H9 (cell line): ENCODE measurements at regions not wholly inside any gene's neighbourhood (a gene's known extent, or its start where the extent isn't known, plus 50 kb on each side); places are given as distances from the start of the nearest gene placed in this dataset.

Experiments used
- DNase-seq: peaks from one replicate; pipeline ENCODE4 v3.0.0-alpha.2; 2017
- H2AFZ ChIP-seq: one replicate; pipeline ENCODE4 v1.6.1; 2013; ENCODE audit warnings: mild to moderate bottlenecking, low read length, control low read depth, moderate library complexity
- H2AK5ac ChIP-seq: 2 replicates; pipeline ENCODE4 v1.6.1; 2013; ENCODE audit warnings: low read length, control low read depth, mixed read lengths; ENCODE audit not compliant: insufficient read length
- H2BK120ac ChIP-seq: one replicate; pipeline ENCODE4 v1.6.1; 2013; ENCODE audit warnings: low read depth, mild to moderate bottlenecking, low read length, control low read depth, inconsistent platforms; ENCODE audit not compliant: poor library complexity, severe bottlenecking
- H2BK12ac ChIP-seq: 2 replicates; pipeline ENCODE4 v1.6.1; 2013; ENCODE audit warnings: low read length, control low read depth, mixed read lengths, low read depth; ENCODE audit not compliant: insufficient read length
- H2BK15ac ChIP-seq: 2 replicates; pipeline ENCODE4 v1.6.1; 2013; ENCODE audit warnings: low read depth, low read length, control low read depth
- H2BK20ac ChIP-seq: one replicate; pipeline ENCODE4 v1.6.1; 2013; ENCODE audit warnings: low read depth, mild to moderate bottlenecking, low read length, control low read depth, inconsistent platforms; ENCODE audit not compliant: poor library complexity, severe bottlenecking
- H2BK5ac ChIP-seq: 2 replicates; pipeline ENCODE4 v1.6.1; 2013; ENCODE audit warnings: low read length, control low read depth, mixed read lengths; ENCODE audit not compliant: insufficient read length
- H3K14ac ChIP-seq: 2 replicates; pipeline ENCODE4 v1.6.1; 2013; ENCODE audit warnings: low read length, control low read depth; ENCODE audit not compliant: insufficient read depth
- H3K18ac ChIP-seq: 2 replicates; pipeline ENCODE4 v1.6.1; 2013; ENCODE audit warnings: low read depth, mild to moderate bottlenecking, mixed read lengths, low read length, control low read depth; ENCODE audit not compliant: insufficient read length
- H3K23ac ChIP-seq: 2 replicates; pipeline ENCODE4 v1.6.1; 2013; ENCODE audit warnings: low read length, control low read depth, mixed read lengths, low read depth; ENCODE audit not compliant: insufficient read length
- H3K23me2 ChIP-seq: 2 replicates; pipeline ENCODE4 v1.6.1; 2013; ENCODE audit warnings: low read depth, mild to moderate bottlenecking, mixed read lengths, low read length, control low read depth; ENCODE audit not compliant: insufficient read length, poor library complexity, severe bottlenecking
- H3K27ac ChIP-seq: 2 replicates; pipeline ENCODE4 v1.5.1; 2013; ENCODE audit warnings: low read length, control low read depth, mixed read lengths, low read depth; ENCODE audit not compliant: insufficient read length
- H3K27me3 ChIP-seq: 2 replicates; pipeline ENCODE4 v1.6.1; 2013; ENCODE audit warnings: low read length, control low read depth, inconsistent platforms; ENCODE audit not compliant: insufficient read depth
- H3K4ac ChIP-seq: 2 replicates; pipeline ENCODE4 v1.6.1; 2013; ENCODE audit warnings: low read depth, mild to moderate bottlenecking, control low read depth, inconsistent platforms, low read length, moderate library complexity
- H3K4me1 ChIP-seq: 2 replicates; pipeline ENCODE4 v1.6.1; 2013; ENCODE audit warnings: low read length, control low read depth, inconsistent platforms; ENCODE audit not compliant: insufficient read depth
- H3K4me2 ChIP-seq: 2 replicates; pipeline ENCODE4 v1.6.1; 2013; ENCODE audit warnings: low read length, control low read depth, mixed read lengths; ENCODE audit not compliant: insufficient read length, insufficient read depth
- H3K56ac ChIP-seq: 2 replicates; pipeline ENCODE4 v1.6.1; 2013; ENCODE audit warnings: low read depth, mild to moderate bottlenecking, mixed read lengths, low read length, control low read depth; ENCODE audit not compliant: insufficient read length
- H3K79me1 ChIP-seq: 2 replicates; pipeline ENCODE4 v1.6.1; 2013; ENCODE audit warnings: low read depth, mild to moderate bottlenecking, moderate library complexity, low read length, control low read depth, inconsistent platforms; ENCODE audit not compliant: insufficient read depth, poor library complexity, severe bottlenecking
- H3K79me2 ChIP-seq: 2 replicates; pipeline ENCODE4 v1.6.1; 2013; ENCODE audit warnings: low read length, control low read depth, inconsistent platforms; ENCODE audit not compliant: insufficient read depth
- H3K9ac ChIP-seq: 2 replicates; pipeline ENCODE4 v1.6.1; 2013; ENCODE audit warnings: low read length, control low read depth, mixed read lengths; ENCODE audit not compliant: insufficient read length; ENCODE audit errors: extremely low read depth
- H3K9me3 ChIP-seq: one replicate; pipeline ENCODE4 v1.6.1; 2013; ENCODE audit warnings: low read depth, low read length, inconsistent platforms; ENCODE audit not compliant: control insufficient read depth
- H3T11ph ChIP-seq: one replicate; pipeline ENCODE4 v1.6.1; 2013; ENCODE audit warnings: mild to moderate bottlenecking, low read length, control low read depth, inconsistent platforms
- H4K20me1 ChIP-seq: one replicate; pipeline ENCODE4 v1.6.1; 2013; ENCODE audit not compliant: control insufficient read depth, insufficient read length, insufficient read depth
- H4K5ac ChIP-seq: 2 replicates; pipeline ENCODE4 v1.6.1; 2013; ENCODE audit warnings: low read depth, mild to moderate bottlenecking, mixed read lengths, low read length, control low read depth; ENCODE audit not compliant: insufficient read length
- H4K8ac ChIP-seq: replicated peaks from 2 replicates; pipeline ENCODE4 v1.6.1; 2013; ENCODE audit warnings: low read length, control low read depth, mixed read lengths, low read depth; ENCODE audit not compliant: insufficient read length
- H4K91ac ChIP-seq: 2 replicates; pipeline ENCODE4 v1.6.1; 2013; ENCODE audit warnings: low read depth, mild to moderate bottlenecking, moderate library complexity, mixed read lengths, low read length, control low read depth; ENCODE audit not compliant: insufficient read length
- H3K27ac Mint-ChIP-seq, 3 experiments: 2 replicates in 2 of 3; 3 replicates in 1 of 3; pipeline ENCODE4 v1.8.0; 2020 to 2021; ENCODE audit warnings: mixed read lengths in 3 of 3, mild to moderate bottlenecking in 1 of 3, moderate library complexity in 1 of 3
- H3K27me3 Mint-ChIP-seq: 2 replicates; pipeline ENCODE4 v1.8.0; 2021; ENCODE audit warnings: low read depth, mild to moderate bottlenecking, moderate library complexity, mixed read lengths
- H3K36me3 Mint-ChIP-seq, 3 experiments: 2 replicates in 2 of 3; 3 replicates in 1 of 3; pipeline ENCODE4 v1.8.0; 2020 to 2021; ENCODE audit warnings: low read depth in 3 of 3, mixed read lengths in 3 of 3; ENCODE audit not compliant: insufficient read depth in 1 of 3
- H3K4me1 Mint-ChIP-seq, 2 experiments: 2 replicates each; pipeline ENCODE4 v1.8.0; 2020; ENCODE audit warnings: mixed read lengths in 2 of 2
- H3K4me3 Mint-ChIP-seq, 2 experiments: 2 replicates in 1 of 2; 3 replicates in 1 of 2; pipeline ENCODE4 v1.8.0; 2020 to 2021; ENCODE audit warnings: mild to moderate bottlenecking in 2 of 2, mixed read lengths in 2 of 2, moderate library complexity in 1 of 2
- H3K9me3 Mint-ChIP-seq, 2 experiments: 2 replicates in 1 of 2; 3 replicates in 1 of 2; pipeline ENCODE4 v1.8.0; 2020; ENCODE audit warnings: mild to moderate bottlenecking in 2 of 2, mixed read lengths in 2 of 2, moderate library complexity in 1 of 2
- WGBS: extraction: QIAGEN DNeasy Blood & Tissue Kit; methylation state at CpG from one replicate; pipeline ENCODE4 v1.1.7; 2013; ENCODE audit warnings: missing lambda C conversion rate, low lambda C conversion rate, mixed read lengths; ENCODE audit not compliant: insufficient read length; ENCODE audit errors: extremely low coverage; 5-methylcytosine and 5-hydroxymethylcytosine counted together
- TF ChIP-seq, protein P1 (sequence below): fragments of 200-600 bp; sonication (generic); conservative IDR thresholded peaks from 3 replicates; pipeline ENCODE4 v1.8.0; 2021; ENCODE audit warnings: antibody characterized with exemption, mild to moderate bottlenecking

DNA sequence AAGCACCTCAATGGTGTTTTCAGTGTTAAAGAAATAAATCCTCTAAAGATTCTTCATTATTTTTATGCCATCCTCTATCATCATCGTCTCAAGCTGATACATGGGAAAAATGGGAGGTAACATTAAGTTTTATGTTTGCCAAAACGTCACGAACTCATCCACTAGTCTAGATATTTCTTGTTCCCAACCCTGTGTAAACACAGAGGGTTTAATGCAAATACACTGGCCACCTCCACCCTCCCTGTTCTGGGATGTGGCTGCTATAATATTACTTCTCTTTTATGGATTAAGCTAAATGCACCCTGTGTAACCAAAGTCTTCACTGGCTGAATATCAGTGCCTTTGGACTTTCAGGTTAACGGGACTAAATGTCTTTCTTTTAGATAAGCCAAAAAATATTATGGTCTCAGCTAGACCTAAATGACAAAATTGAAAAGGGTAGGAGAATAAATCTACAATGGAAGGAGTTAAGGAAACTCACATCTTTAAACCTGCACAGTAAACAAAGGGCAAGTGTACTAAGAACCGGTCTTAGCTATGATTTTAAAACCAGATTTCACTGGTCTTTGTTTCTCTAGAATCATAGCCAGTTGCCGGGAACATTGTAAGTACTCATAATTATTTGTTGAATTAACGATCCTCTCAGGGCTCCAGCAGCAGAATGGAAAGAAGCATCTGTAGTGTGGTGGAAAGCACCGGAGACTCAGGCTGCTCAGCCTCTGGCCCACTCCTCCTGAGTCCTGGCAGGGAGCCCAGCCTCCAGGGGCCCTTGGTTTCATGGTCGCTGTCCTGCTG is 103.5 kb upstream of the NOCT start:
- Histone ChIP-seq H3K79me1 (no peaks in the 10 kb centered on the region), H2BK12ac (no peak overlapping the region), H2BK120ac (no peak overlapping the region), H3K23ac (no peak overlapping the region), H4K20me1 (no peaks in the 10 kb centered on the region), H3K27me3 (no peaks in the 10 kb centered on the region), H3K18ac (no peak overlapping the region), H3K4me2 (no peak overlapping the region), H3K14ac (no peak overlapping the region), H3K79me2 (no peaks in the 10 kb centered on the region), H3K9ac (no peak overlapping the region), H3K9me3 (no peaks in the 10 kb centered on the region), H3K4me1 (peaks cover 6% of the 10 kb centered on the region), H3K4ac (no peak overlapping the region), H4K8ac (no peak overlapping the region), H2BK5ac (no peak overlapping the region), H4K5ac (no peak overlapping the region), H3K56ac (no peak overlapping the region), H2AFZ (no peak overlapping the region), H2AK5ac (no peak overlapping the region), H3T11ph (no peak overlapping the region), H2BK15ac (no peak overlapping the region), H3K23me2 (no peaks in the 10 kb centered on the region), H4K91ac (no peak overlapping the region), H2BK20ac (no peak overlapping the region), H3K27ac (no peak overlapping the region)
- no peak for DNase-seq
- Mint-ChIP-seq H3K27me3 (no peaks in the 10 kb centered on the region; the same call in 1 of the 2 replicates), H3K4me1 (peaks cover 20% of the 10 kb centered on the region in 2 experiments), H3K36me3 (no peaks in the 10 kb centered on the region), H3K27ac (no peak overlapping the region), H3K9me3 (no peaks in the 10 kb centered on the region), H3K4me3 (no peak overlapping the region)
- TF ChIP-seq, protein P1, sequence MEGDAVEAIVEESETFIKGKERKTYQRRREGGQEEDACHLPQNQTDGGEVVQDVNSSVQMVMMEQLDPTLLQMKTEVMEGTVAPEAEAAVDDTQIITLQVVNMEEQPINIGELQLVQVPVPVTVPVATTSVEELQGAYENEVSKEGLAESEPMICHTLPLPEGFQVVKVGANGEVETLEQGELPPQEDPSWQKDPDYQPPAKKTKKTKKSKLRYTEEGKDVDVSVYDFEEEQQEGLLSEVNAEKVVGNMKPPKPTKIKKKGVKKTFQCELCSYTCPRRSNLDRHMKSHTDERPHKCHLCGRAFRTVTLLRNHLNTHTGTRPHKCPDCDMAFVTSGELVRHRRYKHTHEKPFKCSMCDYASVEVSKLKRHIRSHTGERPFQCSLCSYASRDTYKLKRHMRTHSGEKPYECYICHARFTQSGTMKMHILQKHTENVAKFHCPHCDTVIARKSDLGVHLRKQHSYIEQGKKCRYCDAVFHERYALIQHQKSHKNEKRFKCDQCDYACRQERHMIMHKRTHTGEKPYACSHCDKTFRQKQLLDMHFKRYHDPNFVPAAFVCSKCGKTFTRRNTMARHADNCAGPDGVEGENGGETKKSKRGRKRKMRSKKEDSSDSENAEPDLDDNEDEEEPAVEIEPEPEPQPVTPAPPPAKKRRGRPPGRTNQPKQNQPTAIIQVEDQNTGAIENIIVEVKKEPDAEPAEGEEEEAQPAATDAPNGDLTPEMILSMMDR, result no peak
- WGBS, result no CpG with 5 or more reads among the region's 9 CpGs
